CD4-positive, alpha-beta T cell (primary cell): ENCODE measurements at regions not wholly inside any gene's neighbourhood (a gene's known extent, or its start where the extent isn't known, plus 50 kb on each side); places are given as distances from the start of the nearest gene placed in this dataset.

ENCODE experiments used
- ATAC-seq: fragments of 200-7000 bp; cut with Tn5 transposase; one replicate; pipeline ENCODE4 v1.10.0; 2022; ENCODE audit warnings: mild to moderate bottlenecking; ENCODE audit not compliant: poor library complexity
- CTCF ChIA-PET: fragments of 350-600 bp; sonication (Branson Sonifier 250); formaldehyde crosslinking; loops from one replicate; lab custom pipeline; 2021; ENCODE audit warnings: antibody characterized with exemption, inconsistent platforms; lab: Charles Lee
- POLR2A ChIA-PET: fragments of 350-600 bp; sonication (Branson Sonifier 250); formaldehyde crosslinking; loops from one replicate; lab custom pipeline; 2021; ENCODE audit warnings: antibody characterized with exemption, inconsistent platforms; lab: Charles Lee
- DNase-seq, 14 experiments: peaks; one replicate each; pipeline ENCODE4 v3.0.0-alpha.2; 2013 to 2020; ENCODE audit warnings: mixed read lengths in 2 of 14
- H3K27ac ChIP-seq, 2 donors: one replicate each; pipeline versions ENCODE4 v1.5.1 to v1.7.0; 2013; ENCODE audit warnings: low read length in 2 of 2, low read depth in 1 of 2, mild to moderate bottlenecking in 1 of 2
- H3K27me3 ChIP-seq, 2 experiments: 1 replicate in 1 of 2; 2 replicates in 1 of 2; pipeline versions ENCODE4 v1.6.1 to v1.7.0; 2013; ENCODE audit warnings: low read length in 2 of 2, control low read depth in 1 of 2, mild to moderate bottlenecking in 1 of 2, moderate library complexity in 1 of 2; ENCODE audit not compliant: insufficient read depth in 2 of 2, control insufficient read depth in 1 of 2
- H3K36me3 ChIP-seq: one replicate; pipeline ENCODE4 v1.6.1; 2013; ENCODE audit warnings: low read length, control low read depth; ENCODE audit not compliant: insufficient read depth
- H3K4me1 ChIP-seq: one replicate; pipeline ENCODE4 v1.6.1; 2013; ENCODE audit warnings: low read length, control low read depth; ENCODE audit not compliant: insufficient read depth
- H3K4me3 ChIP-seq: one replicate; pipeline ENCODE4 v1.5.1; 2013; ENCODE audit warnings: mild to moderate bottlenecking, low read length, moderate library complexity
- H3K9me3 ChIP-seq, 2 experiments: 1 replicate in 1 of 2; 2 replicates in 1 of 2; pipeline versions ENCODE4 v1.6.1 to v1.7.0; 2013; ENCODE audit warnings: low read length in 2 of 2, mild to moderate bottlenecking in 2 of 2, control low read depth in 1 of 2, moderate library complexity in 1 of 2; ENCODE audit not compliant: control insufficient read depth in 1 of 2, insufficient read depth in 1 of 2
- H3K27ac Mint-ChIP-seq: one replicate; pipeline ENCODE4 v1.8.0; 2020; ENCODE audit warnings: mixed read lengths
- H3K27me3 Mint-ChIP-seq: one replicate; pipeline ENCODE4 v1.8.0; 2021; ENCODE audit warnings: mixed read lengths
- H3K36me3 Mint-ChIP-seq: one replicate; pipeline ENCODE4 v1.8.0; 2021; ENCODE audit warnings: low read depth, mixed read lengths
- H3K4me1 Mint-ChIP-seq: one replicate; pipeline ENCODE4 v1.8.0; 2021; ENCODE audit warnings: low read depth, mixed read lengths
- H3K4me3 Mint-ChIP-seq: one replicate; pipeline ENCODE4 v1.8.0; 2020; ENCODE audit warnings: mild to moderate bottlenecking, mixed read lengths
- H3K9me3 Mint-ChIP-seq: one replicate; pipeline ENCODE4 v1.8.0; 2020; ENCODE audit warnings: mixed read lengths
- intact Hi-C, 2 experiments: fragments of 100-400 bp; cut with DNase I in 1 of 2; cut with micrococcal nuclease in 1 of 2; formaldehyde crosslinking; loops; one replicate each; pipeline versions ENCODE4 v1.15.1 to v1.9.0; 2023 to 2025; cut with DNase I, micrococcal nuclease
- TF ChIP-seq, protein P1 (sequence below): fragments of 200-600 bp; IDR thresholded peaks from one replicate; pipeline ENCODE4 v1.8.0; 2022; ENCODE audit warnings: antibody characterized with exemption, mild to moderate bottlenecking

- no peak overlapping the region for H3K4me3 Mint-ChIP-seq
- Histone ChIP-seq H3K4me1 (no peaks in the 10 kb centered on the region), H3K27ac (no peak overlapping the region), H3K9me3 (no peaks in the 10 kb centered on the region), H3K27me3 (no peaks in the 10 kb centered on the region), H3K36me3 (no peaks in the 10 kb centered on the region), H3K4me3 (no peak overlapping the region)
- no peaks in the 10 kb centered on the region for H3K9me3 Mint-ChIP-seq
- DNase-seq (no peak), ATAC-seq (no peak)
- CTCF ChIA-PET = no interaction called here
- H3K27me3 Mint-ChIP-seq = no peaks in the 10 kb centered on the region
- no peaks in the 10 kb centered on the region for H3K36me3 Mint-ChIP-seq
- intact Hi-C loops = loop anchor here in 1 of 2 experiments (5.0 kb wide), 1 partner anchor 41 kb away; no protein-coding TSS in a partner anchor
- TF ChIP-seq, protein P1, sequence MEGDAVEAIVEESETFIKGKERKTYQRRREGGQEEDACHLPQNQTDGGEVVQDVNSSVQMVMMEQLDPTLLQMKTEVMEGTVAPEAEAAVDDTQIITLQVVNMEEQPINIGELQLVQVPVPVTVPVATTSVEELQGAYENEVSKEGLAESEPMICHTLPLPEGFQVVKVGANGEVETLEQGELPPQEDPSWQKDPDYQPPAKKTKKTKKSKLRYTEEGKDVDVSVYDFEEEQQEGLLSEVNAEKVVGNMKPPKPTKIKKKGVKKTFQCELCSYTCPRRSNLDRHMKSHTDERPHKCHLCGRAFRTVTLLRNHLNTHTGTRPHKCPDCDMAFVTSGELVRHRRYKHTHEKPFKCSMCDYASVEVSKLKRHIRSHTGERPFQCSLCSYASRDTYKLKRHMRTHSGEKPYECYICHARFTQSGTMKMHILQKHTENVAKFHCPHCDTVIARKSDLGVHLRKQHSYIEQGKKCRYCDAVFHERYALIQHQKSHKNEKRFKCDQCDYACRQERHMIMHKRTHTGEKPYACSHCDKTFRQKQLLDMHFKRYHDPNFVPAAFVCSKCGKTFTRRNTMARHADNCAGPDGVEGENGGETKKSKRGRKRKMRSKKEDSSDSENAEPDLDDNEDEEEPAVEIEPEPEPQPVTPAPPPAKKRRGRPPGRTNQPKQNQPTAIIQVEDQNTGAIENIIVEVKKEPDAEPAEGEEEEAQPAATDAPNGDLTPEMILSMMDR = no peak
- no peak overlapping the region for H3K27ac Mint-ChIP-seq
- POLR2A ChIA-PET = no interaction called here
- H3K4me1 Mint-ChIP-seq = peaks cover 22% of the 10 kb centered on the region
These were observed 86.1 kb upstream of the SPON1 start for GRCh38 chr11:13876423-13876822.

DNA sequence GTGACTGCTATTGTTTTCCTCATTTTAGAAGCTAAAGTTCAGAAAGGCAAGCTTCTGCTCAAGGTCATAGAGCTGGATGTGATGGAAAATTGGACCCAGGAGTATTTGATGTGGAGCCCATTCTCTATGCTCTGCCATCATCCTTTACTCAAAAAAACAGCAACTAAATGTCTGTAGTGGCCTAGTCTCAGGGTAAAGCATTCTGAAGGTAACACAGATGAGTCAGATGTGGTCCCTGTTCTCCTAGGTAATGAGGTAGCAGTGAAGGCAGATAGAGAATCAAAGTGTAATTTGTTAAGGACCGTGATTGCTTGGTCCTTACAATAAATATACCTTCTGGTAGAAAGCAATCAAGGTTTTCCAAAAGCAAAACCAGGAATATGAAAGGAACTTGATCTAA lies 84.4 kb upstream of the SPON1 start:
- Histone ChIP-seq H3K4me1 (no peaks in the 10 kb centered on the region), H3K27ac (no peak overlapping the region), H3K4me3 (no peak overlapping the region), H3K27me3 (no peaks in the 10 kb centered on the region), H3K36me3 (no peaks in the 10 kb centered on the region), H3K9me3 (no peaks in the 10 kb centered on the region)
- H3K9me3 Mint-ChIP-seq = no peaks in the 10 kb centered on the region
- intact Hi-C loops = loop anchor here in 1 of 2 experiments (5.0 kb wide), 1 partner anchor 39 kb away; no protein-coding TSS in a partner anchor
- no peaks in the 10 kb centered on the region for H3K36me3 Mint-ChIP-seq
- ChIA-PET CTCF (no interaction called here), POLR2A (no interaction called here)
- TF ChIP-seq, protein P1 = no peak
- DNase-seq = no peak
- no peak overlapping the region for H3K27ac Mint-ChIP-seq
- peaks cover 12% of the 10 kb centered on the region for H3K4me1 Mint-ChIP-seq
- H3K4me3 Mint-ChIP-seq = no peak overlapping the region
- H3K27me3 Mint-ChIP-seq = no peaks in the 10 kb centered on the region
- no peak for ATAC-seq

GRCh38 chr11:13880634-13881033 lies 81.9 kb upstream of the SPON1 start:
- H3K27me3 ChIP-seq = no peaks in the 10 kb centered on the region
- Mint-ChIP-seq H3K9me3 (no peaks in the 10 kb centered on the region), H3K4me1 (peaks cover 8% of the 10 kb centered on the region), H3K4me3 (no peak overlapping the region), H3K27me3 (no peaks in the 10 kb centered on the region), H3K27ac (no peak overlapping the region), H3K36me3 (no peaks in the 10 kb centered on the region)
- no peaks in the 10 kb centered on the region for H3K9me3 ChIP-seq
- no peaks in the 10 kb centered on the region for H3K4me1 ChIP-seq
- POLR2A ChIA-PET = interaction anchor here (1.1 kb wide), 1 partner anchor 12 kb away, joined by 5 read pairs; no protein-coding TSS in a partner anchor
- no peak for ATAC-seq
- H3K27ac ChIP-seq = no peak overlapping the region
- TF ChIP-seq, protein P1 = no peak
- CTCF ChIA-PET = interaction anchor here (1.3 kb wide), 1 partner anchor 9 kb away, joined by 3 read pairs; no protein-coding TSS in a partner anchor
- DNase-seq = no peak
- H3K4me3 ChIP-seq = no peak overlapping the region
- H3K36me3 ChIP-seq = no peaks in the 10 kb centered on the region
- intact Hi-C loops = loop anchor here in 1 of 2 experiments (5.0 kb wide), 1 partner anchor 67 kb away; no protein-coding TSS in a partner anchor
